ENCODE measurements at regions not wholly inside any gene's neighbourhood (a gene's known extent, or its start where the extent isn't known, plus 50 kb on each side); places are given as distances from the start of the nearest gene placed in this dataset.

DNA sequence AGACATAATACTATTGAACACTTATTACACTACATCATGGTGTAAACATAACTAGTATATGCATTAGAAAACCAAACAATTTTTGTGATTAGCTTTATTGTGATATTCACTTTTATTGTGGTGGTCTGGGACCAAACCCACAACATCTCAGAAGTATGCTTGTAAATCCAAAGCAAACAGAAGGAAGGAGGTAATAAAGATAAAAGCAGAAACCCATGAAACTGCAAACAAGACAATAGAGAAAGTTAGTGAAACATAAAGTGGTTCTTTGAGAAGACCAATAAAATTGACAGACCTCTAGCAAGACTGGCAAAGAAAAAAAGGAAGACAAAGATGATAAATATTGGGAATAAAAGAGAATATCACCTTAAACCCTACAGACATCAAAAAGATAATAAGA is 268.3 kb downstream of the RPAP3 start:
- TF ChIP-seq CREM (CRISPR knock-in tag; IDR thresholded peaks at IDR 0.05), result no peak
- TF ChIP-seq, protein P1, sequence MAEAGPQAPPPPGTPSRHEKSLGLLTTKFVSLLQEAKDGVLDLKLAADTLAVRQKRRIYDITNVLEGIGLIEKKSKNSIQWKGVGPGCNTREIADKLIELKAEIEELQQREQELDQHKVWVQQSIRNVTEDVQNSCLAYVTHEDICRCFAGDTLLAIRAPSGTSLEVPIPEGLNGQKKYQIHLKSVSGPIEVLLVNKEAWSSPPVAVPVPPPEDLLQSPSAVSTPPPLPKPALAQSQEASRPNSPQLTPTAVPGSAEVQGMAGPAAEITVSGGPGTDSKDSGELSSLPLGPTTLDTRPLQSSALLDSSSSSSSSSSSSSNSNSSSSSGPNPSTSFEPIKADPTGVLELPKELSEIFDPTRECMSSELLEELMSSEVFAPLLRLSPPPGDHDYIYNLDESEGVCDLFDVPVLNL (CRISPR knock-in tag; IDR thresholded peaks at IDR 0.05; ENCODE audit: borderline replicate concordance, low read depth), result no peak
- TF ChIP-seq, protein P2, sequence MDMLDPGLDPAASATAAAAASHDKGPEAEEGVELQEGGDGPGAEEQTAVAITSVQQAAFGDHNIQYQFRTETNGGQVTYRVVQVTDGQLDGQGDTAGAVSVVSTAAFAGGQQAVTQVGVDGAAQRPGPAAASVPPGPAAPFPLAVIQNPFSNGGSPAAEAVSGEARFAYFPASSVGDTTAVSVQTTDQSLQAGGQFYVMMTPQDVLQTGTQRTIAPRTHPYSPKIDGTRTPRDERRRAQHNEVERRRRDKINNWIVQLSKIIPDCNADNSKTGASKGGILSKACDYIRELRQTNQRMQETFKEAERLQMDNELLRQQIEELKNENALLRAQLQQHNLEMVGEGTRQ (CRISPR knock-in tag; IDR thresholded peaks at IDR 0.05), result no peak
- TF ChIP-seq, protein P3, sequence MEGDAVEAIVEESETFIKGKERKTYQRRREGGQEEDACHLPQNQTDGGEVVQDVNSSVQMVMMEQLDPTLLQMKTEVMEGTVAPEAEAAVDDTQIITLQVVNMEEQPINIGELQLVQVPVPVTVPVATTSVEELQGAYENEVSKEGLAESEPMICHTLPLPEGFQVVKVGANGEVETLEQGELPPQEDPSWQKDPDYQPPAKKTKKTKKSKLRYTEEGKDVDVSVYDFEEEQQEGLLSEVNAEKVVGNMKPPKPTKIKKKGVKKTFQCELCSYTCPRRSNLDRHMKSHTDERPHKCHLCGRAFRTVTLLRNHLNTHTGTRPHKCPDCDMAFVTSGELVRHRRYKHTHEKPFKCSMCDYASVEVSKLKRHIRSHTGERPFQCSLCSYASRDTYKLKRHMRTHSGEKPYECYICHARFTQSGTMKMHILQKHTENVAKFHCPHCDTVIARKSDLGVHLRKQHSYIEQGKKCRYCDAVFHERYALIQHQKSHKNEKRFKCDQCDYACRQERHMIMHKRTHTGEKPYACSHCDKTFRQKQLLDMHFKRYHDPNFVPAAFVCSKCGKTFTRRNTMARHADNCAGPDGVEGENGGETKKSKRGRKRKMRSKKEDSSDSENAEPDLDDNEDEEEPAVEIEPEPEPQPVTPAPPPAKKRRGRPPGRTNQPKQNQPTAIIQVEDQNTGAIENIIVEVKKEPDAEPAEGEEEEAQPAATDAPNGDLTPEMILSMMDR (IDR thresholded peaks at IDR 0.05), result no peak
- TF ChIP-seq TP53 (CRISPR knock-in tag; IDR thresholded peaks at IDR 0.05), result no peak
- no peak for TF ChIP-seq NR3C1 (CRISPR knock-in tag; conservative IDR thresholded peaks at IDR 0.05; ENCODE audit: low read depth)
- TF ChIP-seq, protein P4, sequence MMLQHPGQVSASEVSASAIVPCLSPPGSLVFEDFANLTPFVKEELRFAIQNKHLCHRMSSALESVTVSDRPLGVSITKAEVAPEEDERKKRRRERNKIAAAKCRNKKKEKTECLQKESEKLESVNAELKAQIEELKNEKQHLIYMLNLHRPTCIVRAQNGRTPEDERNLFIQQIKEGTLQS (CRISPR knock-in tag; conservative IDR thresholded peaks at IDR 0.05), result no peak
- no peak for TF ChIP-seq GABPB1 (CRISPR knock-in tag; IDR thresholded peaks at IDR 0.05)
- TF ChIP-seq, protein P5, sequence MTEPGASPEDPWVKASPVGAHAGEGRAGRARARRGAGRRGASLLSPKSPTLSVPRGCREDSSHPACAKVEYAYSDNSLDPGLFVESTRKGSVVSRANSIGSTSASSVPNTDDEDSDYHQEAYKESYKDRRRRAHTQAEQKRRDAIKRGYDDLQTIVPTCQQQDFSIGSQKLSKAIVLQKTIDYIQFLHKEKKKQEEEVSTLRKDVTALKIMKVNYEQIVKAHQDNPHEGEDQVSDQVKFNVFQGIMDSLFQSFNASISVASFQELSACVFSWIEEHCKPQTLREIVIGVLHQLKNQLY (CRISPR knock-in tag; IDR thresholded peaks at IDR 0.05), result no peak
- no peak for TF ChIP-seq ZNF423 (CRISPR knock-in tag; IDR thresholded peaks at IDR 0.05)

Data from WTC11 (cell line).